HG02798 (cell line): ENCODE measurements at regions not wholly inside any gene's neighbourhood (a gene's known extent, or its start where the extent isn't known, plus 50 kb on each side); places are given as distances from the start of the nearest gene placed in this dataset.

Source experiments
- ATAC-seq: cut with Tn5 transposase; IDR thresholded peaks from one replicate; pipeline ENCODE4 v1.9.1; 2021; ENCODE audit warnings: mild to moderate bottlenecking; ENCODE audit not compliant: unreplicated experiment, poor library complexity

DNA sequence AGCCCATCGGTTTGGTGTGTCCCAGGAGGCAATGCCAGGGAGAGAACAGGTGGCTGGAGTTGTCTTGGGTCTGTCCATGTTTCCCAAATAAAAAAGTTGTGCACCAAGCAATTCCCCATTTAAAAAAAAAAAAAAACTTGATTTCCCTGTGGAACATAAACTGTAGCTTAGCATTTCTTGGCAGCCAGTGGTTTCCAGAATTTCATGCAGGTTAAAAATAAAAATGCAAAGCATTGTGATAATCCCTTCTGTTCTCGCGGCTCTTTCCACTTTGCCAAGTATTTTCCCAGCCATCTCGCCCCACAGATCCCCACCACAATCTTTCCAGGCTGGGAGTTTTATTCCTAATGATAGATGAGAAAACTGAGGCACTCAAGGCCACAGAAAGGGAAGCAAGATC is 51.4 kb upstream of the MSX1 start:
- no peak for ATAC-seq

DNA sequence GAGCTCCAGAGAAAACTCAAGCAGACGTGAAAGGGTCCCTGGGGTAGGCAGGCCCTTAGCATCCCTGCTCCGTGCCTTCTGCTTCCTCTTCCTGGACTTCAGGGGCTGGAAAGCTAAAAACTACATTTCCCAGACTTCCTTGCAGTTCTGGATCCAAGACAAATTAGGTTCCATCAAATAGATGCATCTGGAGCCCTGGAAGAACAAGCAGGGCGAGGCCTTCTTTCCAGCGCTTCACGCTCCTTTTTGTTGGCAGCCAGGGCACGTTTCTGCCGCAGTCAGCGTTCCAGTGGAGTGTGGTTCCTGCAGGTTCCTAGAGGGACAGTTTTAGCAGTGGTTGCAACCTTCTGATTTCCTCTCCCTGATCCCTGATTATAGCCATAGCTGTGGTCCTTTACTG is 53.6 kb upstream of the MSX1 start:
- no peak for ATAC-seq

DNA sequence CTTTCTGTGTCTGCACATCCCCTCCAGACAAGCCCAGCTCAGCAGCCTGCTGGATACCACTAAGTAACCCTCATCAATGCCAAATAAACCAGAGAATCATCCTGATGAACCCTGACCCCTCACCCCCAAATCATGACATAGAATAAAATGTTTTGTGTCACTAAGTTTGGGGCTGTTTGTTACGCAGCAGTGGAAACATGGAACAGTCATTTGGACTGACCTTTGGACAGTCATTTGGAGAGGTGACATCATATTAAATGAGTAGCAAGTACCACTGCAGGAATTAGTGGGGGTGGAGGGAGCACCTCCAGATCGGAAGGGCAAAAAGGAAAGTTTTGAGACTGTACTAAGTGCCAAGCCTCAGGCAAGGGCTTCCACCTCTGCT is 55.6 kb upstream of the MSX1 start:
- no peak for ATAC-seq

DNA sequence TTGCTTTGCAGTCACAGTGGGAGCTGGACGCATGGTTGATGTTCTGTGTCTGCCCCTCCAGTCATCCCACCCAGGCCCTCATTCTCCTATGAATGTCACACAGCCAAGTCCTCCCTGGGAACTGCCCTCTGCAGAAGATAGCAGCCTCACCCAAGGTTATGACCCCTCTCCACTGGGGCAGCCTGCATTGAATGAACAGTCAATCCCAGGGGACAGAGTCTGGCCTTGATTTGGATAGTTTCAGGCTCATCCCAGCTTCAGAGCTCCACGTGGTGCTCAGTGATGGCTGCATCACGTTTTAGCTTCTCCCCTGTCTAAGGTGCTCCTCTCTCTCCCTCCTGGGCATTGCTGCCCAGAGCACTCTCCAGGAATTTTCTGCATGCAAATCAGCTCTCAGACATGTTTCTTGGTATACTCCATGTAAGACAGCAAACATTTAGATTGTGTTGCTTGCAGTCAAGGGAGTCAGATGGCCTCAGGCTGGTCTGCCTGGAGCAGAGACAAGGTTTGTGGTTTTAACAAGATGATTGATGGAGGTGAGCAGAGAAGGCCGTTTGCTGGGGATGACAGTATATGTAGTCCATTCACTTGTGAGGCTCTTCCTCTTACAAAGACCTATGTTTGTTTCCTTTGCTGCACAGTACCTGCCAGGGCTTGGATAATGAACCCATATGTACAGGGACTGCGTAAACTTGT is 56.1 kb upstream of the MSX1 start:
- no peak for ATAC-seq

DNA sequence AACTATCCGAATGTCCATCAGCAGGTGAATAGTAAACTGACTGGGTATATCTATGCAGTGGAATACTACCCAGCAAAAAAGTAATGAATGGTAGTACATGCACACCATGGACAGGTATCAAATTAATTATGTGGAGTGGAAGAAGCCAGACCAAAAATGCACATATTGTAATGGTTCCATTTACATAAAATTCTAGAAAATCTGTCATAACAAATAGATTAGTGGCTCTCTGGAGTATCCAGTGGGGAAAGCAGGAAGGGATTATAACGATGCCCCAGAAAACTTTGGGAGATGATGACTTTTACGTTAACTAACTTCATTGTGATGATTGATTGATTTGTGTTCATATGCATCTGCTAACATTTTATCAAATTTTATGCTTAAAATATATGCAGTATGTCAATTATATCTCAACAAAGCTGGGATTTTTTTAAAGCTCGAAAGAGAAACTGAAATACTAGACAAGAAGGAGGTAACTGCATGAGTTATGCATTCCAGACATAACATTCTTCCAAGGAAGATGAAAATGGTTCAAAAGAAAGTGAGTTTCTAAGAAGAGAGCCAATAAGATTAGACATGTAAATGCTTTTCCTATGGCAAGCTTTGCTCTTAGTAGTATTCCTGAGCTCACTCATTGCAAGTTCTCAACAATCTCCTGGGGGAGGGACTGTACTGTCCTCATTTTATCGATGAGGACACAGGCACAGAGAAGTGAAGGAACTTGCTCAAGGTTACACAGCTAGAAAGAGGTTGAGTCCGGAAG is 58.6 kb upstream of the MSX1 start:
- no peak for ATAC-seq

DNA sequence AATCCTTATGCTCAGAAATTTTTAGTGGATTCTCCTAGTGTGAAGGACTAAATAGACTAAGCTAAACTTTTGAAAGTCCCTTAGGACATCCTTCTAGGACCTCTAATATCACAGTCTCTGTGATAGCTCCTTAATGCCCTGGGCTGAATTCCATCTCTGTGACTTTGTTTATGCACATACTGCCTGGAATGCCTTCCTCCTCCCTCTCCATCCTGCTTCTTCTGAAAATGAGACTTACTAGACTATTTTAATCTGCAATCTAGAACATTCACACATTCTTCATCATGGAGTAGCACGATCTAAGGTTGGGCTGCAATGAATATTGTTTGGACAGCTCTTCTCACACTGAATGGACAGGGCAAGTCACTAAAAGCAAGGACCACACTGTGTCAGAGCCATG is 65.0 kb upstream of the MSX1 start:
- no peak for ATAC-seq

DNA sequence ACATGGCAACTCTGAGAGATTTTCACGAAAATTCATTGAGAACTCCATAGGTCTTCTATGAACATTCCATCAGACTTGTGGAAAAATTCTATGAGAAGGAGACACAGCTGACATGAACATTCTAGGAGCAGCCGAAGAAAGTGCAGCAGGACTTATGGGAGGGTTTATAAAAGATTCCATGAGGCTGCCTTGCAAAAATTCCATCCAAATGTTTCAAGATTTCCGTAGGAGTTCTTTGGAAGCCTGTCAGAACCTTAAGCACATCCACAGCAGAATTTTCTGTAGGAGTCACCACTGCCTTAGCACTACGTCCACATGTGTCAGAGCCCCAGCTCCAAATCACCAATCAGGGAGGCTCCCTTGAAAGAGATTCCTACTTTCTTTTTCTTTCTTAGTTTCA is 67.0 kb upstream of the MSX1 start:
- no peak for ATAC-seq

DNA sequence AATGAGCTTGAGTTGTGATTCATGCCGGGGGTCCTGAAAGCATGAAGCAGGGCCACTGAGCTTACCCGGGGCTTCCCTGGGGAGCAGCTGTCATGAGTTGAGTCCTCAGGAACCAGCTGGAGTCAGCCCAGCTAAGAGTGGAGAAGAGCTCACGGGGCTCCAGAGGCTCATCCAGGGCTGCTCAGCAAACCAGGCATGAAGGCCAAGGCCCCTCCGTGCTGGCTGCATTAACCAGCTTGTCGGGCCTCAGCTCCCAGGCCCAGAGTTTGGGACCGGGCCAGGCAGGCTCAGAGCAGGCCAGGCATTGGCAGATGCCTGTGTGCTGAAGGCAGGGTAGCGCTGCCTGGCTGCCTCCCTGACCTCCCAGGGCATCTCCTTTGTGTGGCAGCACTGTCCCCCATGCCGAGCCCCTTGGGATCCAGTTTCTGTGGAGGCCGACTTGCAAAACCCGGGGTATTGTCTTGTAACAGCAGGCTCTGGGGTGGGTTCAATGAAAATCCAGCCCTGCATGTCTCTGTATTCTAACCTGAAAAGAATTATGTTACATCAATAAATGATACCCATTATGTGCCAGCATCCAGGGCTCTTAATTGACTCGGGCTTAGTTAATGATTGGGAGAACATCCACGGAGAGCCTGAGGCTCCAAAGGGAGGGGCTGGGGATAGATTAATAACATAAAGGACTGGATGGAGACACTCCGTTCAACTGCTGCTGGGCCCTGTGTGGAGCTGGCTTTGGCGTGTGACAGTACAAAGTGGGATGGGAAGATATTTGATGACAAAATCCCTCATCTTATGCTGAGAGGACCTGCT is 68.0 kb upstream of the MSX1 start:
- ATAC-seq, result no peak

DNA sequence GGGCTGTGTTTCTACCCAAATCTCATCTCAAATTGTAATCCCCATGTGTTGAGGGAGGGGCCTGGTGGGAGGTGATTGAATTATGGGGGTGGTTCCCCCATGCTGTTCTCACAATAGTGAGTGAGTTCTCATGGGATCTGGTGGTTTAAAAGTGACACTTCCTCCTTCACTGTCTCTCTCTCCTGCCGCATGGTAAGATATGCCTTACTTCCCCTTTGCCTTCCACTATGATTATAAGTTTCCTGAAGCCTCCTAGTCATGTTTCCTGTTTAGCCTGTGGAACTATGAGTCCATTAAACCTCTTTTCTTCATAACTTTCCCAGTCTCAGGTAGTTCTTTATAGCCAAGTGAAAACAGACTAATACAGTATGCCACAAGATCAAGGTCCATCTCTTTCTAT is 70.0 kb upstream of the MSX1 start:
- ATAC-seq, result no peak

DNA sequence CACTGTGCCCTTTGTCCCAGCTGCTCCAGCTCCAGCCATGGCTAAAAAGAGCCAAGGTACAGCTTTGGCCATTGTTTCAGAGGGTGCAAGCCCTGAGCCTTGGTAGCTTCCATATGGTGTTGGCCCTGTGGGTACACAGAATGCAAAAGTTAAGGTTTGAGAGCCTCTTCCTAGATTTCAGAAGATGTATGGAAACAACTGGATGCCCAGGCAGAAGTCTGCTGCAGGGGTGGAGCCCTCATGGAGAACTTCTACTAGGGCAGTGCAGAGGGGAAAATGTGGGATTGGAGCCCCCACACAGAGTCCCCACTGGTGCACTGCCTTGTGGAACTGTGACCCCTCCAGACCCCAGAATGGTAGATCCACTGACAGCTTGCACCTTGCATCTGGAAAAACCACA is 70.9 kb upstream of the MSX1 start:
- ATAC-seq, result no peak

DNA sequence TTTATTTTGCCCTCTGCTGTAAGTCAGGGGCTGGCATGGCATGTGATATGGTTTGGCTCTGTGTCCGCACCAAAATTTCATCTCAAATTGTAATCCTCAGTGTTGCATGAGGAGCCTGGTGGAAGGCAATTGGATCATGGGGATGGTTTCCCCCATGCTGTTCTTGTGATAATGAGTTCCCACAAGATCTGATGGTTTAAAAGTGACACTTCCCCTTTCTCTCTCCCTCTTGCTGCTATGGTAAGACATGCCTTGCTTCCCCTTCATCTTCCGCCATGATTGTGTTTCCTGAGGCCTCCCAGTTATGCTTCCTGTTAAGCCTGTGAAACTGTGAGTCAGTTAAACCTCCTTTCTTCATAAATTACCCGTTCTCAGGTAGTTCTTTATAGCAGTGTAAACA is 72.0 kb upstream of the MSX1 start:
- no peak for ATAC-seq

DNA sequence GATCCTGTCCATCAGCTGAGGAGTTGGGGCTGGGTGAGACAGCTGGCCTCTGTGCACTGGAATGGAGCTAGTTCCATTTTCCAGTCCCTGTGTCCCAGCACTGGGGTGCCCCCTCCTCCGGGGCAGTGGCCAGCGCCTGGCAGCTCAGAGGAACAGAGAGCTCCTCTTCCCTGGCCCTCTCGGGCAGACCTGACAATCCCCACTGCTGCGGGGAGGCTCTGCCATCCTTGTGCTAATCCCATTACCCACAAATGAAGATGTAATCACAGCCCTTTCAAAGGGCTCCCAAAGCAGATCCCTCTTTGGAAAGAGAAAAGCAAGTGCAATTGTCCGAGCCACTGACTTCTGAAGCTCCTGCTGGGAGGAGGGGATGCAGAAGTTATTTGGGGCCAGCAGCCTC is 75.1 kb upstream of the MSX1 start:
- no peak for ATAC-seq

DNA sequence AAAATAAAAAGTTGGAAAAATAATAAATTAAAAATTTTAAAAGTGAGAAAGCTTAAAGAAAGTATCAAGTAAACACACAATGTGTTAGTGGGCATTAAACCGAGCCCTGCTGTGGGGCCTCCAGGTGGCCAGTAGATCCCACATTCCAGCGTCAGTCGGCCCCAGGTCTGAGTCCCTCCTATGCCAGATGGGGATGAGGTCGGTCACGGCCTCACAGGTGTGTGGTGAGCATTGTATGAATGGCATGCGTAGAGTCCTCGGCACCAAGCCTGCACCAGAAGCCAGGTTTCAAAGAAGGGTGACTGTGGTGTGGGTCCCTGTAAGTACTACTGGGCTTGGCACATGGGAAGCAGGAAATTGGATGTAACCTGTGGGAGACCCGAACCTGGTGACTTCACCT is 75.6 kb upstream of the MSX1 start:
- no peak for ATAC-seq

DNA sequence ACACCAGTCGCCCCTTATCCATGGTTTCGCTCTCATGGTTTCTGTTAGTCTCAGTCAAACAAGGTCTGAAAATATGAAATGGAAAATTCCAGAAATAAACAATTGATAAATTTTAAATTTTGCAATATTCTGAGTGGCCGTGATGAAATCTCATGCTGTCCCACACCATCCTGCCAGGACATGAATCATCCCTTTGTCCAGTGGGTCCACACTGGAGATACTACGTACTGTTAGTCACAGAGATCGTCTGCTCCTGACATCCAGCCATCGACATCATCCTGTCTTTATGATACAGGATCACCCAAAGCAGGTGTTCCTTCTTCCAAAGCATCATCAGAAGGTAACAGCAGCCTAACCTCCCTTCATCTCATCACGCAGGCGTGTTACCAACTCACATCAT is 76.5 kb upstream of the MSX1 start:
- no peak for ATAC-seq

DNA sequence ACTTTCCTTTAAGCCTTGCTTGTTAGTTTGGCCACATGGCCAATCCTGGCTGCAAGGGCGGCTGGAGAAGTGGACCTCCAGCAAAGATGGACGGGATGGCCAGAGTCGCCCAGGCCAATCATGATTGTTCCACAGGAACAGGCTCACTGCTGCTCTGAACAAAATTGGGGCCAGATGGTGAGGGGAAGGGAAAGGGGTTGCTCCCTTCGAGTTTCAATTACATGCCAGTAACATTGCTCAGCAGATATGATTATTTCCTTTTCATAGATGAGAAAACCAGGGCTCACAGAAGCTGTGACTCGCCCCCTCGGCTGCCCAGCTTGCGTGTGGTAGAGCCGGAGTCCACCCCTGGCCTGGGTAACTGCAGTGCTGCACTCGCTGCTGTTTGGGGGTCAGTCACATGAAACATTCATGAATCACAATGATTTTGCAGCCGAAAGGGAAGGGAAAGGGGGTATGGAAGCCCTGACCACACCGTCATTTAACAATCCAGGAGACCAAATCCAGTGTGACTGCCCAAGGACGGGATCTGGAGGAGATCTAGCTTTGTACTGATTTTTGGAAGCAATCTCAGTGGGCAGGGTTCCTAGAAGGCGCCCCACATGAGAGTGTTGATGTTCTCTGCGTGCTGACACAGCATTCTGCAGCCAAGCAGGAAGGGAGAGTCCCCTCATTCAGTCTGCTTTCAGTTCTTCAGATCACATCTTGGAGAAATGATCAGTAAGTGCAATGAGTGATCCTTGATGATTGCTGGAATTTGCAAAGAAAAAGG is 77.3 kb upstream of the MSX1 start:
- no peak for ATAC-seq

DNA sequence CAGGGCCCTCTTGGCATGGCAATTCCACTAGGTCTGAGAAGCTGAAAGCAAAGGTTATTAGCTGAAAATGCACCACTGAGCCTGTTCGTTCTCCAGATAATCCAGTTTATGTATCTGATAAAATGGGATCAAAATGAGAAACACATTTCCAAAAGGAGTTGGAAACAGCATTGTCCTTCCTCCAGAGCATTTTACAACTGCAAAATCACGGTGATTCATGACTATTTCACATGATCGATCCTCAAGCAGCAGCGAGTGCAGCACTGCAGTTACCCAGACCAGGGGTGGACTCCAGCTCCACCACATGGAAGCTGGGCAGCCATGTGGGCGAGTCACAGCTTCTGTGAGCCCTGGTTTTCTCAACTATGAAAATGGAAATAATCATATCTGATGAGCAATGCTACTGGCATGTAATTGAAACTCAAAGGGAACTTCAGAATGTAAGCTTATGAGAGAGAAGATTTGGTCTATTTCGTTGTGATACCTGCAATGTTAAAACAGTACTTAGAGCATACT is 78.7 kb upstream of the MSX1 start:
- ATAC-seq, result no peak

DNA sequence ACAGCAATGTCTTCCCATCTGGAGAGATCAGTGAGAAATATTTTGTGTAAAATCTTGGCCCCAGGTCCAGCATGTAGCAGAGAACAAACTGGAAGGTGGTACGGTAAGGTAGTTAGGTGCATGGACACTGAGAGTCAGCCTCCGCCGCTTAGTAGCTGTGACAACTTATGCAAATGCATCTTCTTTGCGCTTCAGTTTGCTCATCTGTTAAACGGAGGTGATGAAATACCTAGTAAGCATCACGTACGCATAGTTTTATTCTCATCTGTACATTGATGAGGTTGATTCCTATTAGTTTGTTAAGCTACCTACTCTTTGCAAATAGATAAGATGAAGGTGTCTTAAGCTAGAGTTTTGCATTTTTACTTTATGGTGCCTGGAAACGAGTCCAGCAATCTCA is 80.0 kb upstream of the MSX1 start:
- no peak for ATAC-seq

DNA sequence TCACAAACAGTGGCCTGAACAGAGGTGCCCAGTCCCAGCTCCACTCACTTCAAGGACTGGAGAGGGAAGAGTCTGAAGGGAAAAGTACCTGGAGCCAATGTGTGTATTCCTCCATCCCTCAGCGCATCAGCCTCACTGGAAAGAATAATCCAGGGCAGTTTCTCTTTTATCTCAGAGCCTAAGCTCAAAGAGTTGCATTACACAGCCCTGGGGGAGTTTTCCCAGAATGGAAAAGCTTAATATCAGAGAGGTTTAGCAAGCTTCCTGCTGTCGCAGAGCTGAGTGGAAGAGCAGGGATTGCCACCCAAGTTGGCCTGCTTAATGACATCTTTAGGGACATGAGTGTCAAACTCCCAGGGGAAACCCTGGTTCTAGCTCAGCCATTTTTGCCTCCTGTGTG is 80.4 kb upstream of the MSX1 start:
- ATAC-seq, result no peak

DNA sequence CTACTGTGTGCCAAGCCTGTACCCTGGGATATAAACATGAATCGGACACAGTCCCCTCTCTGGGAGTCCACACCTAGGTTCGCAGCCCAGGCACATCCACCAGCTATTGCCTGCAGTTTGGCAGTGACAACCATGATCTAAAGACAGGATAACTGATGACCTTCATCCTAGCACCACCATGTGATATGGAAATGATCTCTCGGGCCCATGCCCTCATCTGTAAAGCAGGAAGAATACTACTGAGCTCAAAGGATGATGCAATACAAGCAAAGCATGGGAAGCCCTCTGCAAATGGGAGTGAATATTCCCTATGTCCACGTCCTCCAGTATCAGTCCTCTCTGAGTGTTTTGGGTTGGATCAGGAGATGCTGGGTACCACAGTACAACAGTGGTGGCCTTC is 80.9 kb upstream of the MSX1 start:
- ATAC-seq, result no peak

DNA sequence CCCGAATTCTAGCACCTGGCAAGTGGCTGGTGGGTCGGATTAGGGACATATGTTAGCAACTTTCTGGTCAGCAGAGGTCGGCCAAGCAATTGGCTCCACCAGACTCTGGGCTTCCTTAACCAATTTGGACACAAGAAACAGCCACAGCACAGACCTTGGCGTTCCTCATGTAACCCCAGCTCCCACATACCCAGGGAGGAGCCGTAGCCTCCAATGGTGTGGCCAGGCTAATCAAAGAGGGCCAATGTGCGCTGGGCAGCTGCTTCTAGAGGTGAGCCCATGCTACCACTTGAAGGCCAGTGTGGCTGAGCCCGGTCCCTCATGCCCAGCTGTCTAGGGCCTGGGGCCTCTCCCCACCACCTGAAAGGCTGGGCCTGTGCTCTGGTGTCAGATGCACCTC is 82.5 kb upstream of the MSX1 start:
- no peak for ATAC-seq

DNA sequence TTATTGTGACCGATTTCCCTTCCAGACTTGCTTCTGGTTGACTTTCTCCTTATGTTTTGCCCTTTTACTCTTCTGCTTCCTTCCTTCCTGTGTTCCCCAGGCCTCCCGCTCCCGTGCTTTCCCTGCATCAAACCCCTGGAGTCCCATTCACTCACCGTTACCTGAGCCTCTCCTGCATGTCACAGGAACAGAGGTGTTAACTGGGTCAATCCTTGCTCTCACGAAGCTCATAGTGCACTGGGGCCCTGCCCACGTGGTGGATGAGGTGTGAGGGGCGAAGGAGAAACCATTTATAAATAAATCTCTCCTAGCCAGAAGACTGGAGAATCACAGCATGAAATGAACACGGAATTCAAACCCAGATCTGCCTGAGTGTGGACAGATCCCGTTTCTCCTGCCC is 83.1 kb upstream of the MSX1 start:
- no peak for ATAC-seq
